Skeletal muscle satellite cell (primary cell): ENCODE measurements at regions not wholly inside any gene's neighbourhood (a gene's known extent, or its start where the extent isn't known, plus 50 kb on each side); places are given as distances from the start of the nearest gene placed in this dataset.
"Not testable (repeated sequence)": the region's sequence is repeated elsewhere in the genome, so short reads cannot be mapped to it uniquely, and the experiment has no call there.

Experiments used
- H3K27me3 ChIP-seq: 2 replicates; pipeline ENCODE4 v1.7.0; 2013; ENCODE audit warnings: low read length; ENCODE audit not compliant: control insufficient read depth, insufficient read depth
- H3K36me3 ChIP-seq: 2 replicates; pipeline ENCODE4 v1.7.0; 2013; ENCODE audit warnings: mild to moderate bottlenecking, control low read depth, low read length; ENCODE audit not compliant: insufficient read depth
- H3K4me1 ChIP-seq: 2 replicates; pipeline ENCODE4 v1.7.0; 2013; ENCODE audit warnings: low read length; ENCODE audit not compliant: control insufficient read depth, insufficient read depth
- H3K4me2 ChIP-seq: 2 replicates; pipeline ENCODE4 v1.7.0; 2013; ENCODE audit warnings: mild to moderate bottlenecking, low read length
- H3K4me3 ChIP-seq: 2 replicates; pipeline ENCODE4 v1.7.0; 2013; ENCODE audit warnings: low read length
- H3K9ac ChIP-seq: 2 replicates; pipeline ENCODE4 v1.7.0; 2013; ENCODE audit warnings: mild to moderate bottlenecking, low read depth, low read length, moderate library complexity
- H3K9me3 ChIP-seq: replicated peaks from 2 replicates; pipeline ENCODE4 v1.7.0; 2013; ENCODE audit warnings: mild to moderate bottlenecking, control low read depth, low read length

DNA sequence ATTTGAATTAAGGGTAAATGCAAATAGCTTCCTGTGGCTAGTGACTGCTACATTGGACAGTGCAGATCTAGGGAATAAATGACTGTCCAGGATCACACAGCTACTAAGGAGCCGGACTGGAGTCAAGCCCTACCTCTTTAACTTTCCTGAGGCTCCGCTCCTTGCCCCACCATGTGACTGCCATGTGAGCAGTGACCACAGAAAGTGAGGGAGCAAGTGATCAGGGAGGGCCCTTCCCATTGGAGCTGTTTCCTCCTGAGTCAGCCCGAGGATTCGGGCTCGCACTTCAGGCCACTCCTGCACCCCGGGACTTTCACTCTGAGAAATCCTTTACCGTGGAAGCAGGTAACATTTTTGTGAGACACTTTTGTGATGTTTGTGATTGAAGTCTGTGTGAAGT lies 198.0 kb downstream of the ANKRD30B start:
- no peak overlapping the region for H3K9ac ChIP-seq
- no peaks in the 10 kb centered on the region for H3K9me3 ChIP-seq

DNA sequence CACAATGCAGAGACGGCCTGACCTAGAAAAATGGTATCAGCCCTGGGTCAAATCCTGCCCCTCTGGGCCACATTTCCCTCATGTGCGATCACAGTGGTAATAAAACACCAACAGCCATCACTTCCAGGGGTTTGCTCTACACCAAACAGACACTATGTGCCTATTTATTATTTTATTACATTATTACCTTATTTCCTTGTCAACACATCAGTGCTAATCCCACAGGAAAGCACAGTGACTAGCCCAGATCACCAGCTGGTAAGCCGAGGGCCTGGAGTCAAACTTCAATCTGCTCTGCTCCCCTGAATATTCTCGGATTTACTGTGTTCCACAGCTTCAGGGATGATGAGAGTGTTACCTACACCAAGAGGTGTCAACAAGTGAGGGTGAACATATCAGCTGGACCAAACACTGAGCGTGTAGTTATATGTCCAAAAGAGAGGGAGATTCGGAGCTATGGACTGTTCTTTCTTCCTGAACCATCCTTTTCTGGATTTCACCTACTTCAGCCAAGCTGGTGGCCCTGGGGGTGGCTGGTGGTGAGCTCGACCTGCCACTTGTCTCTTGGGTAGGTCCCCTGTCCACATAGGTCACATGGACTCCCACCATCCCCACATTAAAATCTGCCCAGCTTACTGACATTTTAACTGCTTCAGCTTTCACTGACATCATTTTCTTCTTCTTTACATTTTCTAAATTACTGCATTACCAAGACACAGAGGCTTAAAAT lies 198.9 kb downstream of the ANKRD30B start:
- H3K4me3 ChIP-seq, H3K4me2 ChIP-seq, H3K9ac ChIP-seq, H3K27me3 ChIP-seq, H3K9me3 ChIP-seq, H3K4me1 ChIP-seq, H3K36me3 ChIP-seq: not testable (repeated sequence)

More for the DNA sequence above, 198.0 kb downstream of the ANKRD30B start:
- Histone ChIP-seq H3K27me3 (no peaks in the 10 kb centered on the region), H3K4me2 (no peak overlapping the region), H3K36me3 (no peaks in the 10 kb centered on the region), H3K4me3 (no peak overlapping the region), H3K4me1 (no peaks in the 10 kb centered on the region)

DNA sequence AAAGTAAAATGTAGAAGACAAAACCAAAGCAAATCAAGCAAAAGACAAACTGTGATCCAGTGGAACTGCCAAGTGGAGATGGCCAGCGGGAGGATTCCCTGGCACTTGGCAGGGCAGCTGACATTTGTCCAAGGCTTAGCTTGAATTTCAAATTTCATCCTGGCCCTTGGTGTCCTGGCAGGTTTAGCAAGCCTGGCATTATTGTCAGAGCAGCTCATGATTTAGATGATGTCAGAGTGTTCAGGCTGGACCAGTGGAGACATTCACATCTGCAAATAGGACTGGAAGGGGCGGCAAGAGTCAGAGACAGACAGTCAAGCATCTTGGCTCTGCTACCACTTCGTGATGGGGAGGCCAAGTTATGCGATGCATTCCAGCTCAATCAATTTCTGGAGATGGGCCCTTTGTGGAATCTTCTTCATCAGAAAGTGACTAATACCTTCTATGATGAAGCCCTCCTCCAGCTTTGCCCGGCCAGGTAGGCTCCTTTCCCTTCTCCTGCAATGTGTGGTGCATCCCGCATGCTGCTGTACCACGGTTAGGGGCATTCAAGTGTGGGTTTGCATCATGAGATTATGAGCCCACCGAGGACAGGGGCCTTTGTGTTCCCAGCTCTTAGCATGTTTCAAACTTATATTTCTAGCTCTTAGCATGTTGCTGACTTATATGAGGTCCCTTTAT lies 199.7 kb downstream of the ANKRD30B start:
- H3K4me3 ChIP-seq = no peak overlapping the region
- H3K9me3 ChIP-seq = no peaks in the 10 kb centered on the region
- H3K4me1 ChIP-seq = no peaks in the 10 kb centered on the region
- H3K36me3 ChIP-seq = no peaks in the 10 kb centered on the region
- H3K27me3 ChIP-seq = no peaks in the 10 kb centered on the region
- H3K9ac ChIP-seq = no peak overlapping the region
- H3K4me2 ChIP-seq = no peak overlapping the region

DNA sequence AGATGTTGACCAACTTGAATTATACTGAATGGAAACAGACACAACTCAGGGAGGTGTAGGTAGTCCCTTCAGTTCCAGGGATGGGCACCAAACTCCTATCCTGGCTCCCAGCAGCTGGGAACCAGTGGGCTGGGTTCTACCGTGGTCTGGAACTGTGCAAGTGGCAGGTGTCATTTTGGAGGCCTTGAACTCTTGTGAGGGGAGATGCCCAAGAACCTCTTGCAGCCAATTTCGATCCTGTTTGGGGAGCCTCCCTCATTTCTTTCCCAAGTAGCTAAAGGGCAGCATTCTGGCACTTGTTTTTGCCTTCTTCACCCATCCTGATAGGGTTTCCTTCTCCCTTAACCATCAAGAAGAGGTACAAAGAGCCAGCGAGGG lies 200.2 kb downstream of the ANKRD30B start:
- H3K36me3 ChIP-seq = no peaks in the 10 kb centered on the region
- H3K4me1 ChIP-seq = no peaks in the 10 kb centered on the region
- no peak overlapping the region for H3K4me2 ChIP-seq
- H3K9me3 ChIP-seq = no peaks in the 10 kb centered on the region
- H3K9ac ChIP-seq = no peak overlapping the region
- H3K4me3 ChIP-seq = no peak overlapping the region
- H3K27me3 ChIP-seq = no peaks in the 10 kb centered on the region

DNA sequence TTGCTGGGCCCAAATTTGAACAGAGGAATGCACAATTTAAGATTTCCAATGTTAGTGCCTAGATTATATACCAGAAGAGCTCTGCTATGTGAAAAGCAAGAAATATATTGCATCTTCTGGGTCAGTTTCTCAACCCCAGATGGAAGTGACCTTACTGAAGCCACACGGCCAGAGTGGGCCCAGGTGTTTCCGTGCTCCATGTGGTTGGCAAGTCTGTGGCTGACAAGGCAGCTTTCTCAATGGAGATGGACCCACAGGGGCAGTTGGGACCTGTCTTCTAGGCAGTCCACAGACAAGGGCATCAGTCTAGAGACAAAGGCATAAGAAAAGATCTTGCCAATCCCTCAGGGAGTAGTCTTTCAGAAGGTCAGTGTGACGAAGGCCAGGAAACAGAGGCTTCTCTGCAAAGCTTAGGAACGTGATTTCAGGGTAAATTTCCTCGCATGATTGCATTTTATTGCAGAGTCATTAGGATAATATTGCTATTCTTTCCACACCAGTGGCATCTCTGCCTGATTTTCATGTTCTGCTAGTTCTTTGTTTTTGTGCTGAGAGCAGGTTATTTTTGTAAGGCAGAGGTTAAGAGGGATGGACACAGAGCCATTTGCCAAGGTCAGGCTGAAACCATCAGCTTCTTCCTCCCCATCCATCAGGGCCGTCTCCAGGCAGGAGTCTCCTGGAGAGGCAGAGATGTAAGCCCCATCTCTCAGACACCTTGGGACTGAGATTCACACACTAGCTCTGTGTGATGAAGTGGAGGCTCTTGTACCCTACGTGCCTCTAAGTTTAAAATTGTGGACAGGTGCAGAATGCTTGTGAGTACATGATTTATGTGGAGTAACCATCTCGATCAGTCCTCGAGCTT lies 202.1 kb downstream of the ANKRD30B start:
- Histone ChIP-seq H3K36me3 (no peaks in the 10 kb centered on the region), H3K4me3 (no peak overlapping the region), H3K27me3 (no peaks in the 10 kb centered on the region), H3K9me3 (no peaks in the 10 kb centered on the region), H3K4me2 (no peak overlapping the region), H3K9ac (no peak overlapping the region), H3K4me1 (no peaks in the 10 kb centered on the region)

DNA sequence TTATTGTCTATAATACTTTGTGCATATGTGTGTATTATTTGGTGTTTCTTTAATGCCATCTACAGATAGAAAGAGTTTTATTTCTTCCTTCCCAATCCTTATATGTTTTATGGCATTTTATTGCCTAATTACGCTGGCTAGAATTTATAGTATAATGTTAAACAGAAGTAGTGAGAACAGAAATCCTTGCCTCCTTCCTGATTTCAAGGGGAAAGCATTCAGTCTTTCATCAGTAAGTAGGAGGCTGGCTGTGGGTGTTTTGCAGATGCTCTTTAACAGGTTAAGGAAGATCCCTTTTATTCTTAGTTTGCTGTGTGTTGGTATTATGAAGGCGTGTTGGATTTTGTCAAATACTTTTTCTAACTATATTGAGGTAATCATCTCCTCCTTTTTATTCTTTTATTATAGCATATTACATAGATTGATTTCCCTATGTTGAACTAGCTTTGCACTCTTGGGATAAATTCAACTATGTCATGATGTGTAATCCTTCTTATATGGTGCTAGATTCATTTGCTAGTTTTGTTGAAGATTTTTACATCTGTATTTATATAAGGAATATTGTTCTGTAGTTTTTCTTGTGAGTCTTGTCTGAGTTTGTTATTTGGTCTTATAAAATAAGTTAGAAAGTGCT lies 204.6 kb downstream of the ANKRD30B start:
- not testable (repeated sequence) for H3K9me3 ChIP-seq, H3K36me3 ChIP-seq, H3K27me3 ChIP-seq, H3K4me1 ChIP-seq, H3K9ac ChIP-seq, H3K4me3 ChIP-seq, H3K4me2 ChIP-seq

DNA sequence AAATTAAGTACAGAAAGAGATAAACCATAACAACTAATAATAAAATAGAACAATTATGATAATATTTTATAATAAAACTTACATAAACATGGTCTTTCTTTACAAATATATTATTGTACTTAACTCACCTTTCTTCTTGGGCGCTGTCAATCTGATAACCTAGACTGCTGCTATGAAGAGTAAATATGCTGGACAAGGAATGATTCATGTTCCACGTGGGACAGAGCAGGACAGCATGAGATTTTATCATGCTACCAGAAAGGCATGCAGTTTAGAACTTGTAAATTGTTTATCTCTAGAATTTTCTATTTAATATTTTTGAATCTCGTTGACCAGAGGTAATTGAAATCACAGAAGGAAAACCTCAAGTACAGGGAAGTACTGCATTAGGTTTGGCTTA lies 210.7 kb downstream of the ANKRD30B start:
- Histone ChIP-seq H3K4me3 (no peak overlapping the region), H3K36me3 (no peaks in the 10 kb centered on the region), H3K9ac (no peak overlapping the region), H3K27me3 (no peaks in the 10 kb centered on the region), H3K9me3 (no peaks in the 10 kb centered on the region), H3K4me2 (no peak overlapping the region), H3K4me1 (no peaks in the 10 kb centered on the region)

DNA sequence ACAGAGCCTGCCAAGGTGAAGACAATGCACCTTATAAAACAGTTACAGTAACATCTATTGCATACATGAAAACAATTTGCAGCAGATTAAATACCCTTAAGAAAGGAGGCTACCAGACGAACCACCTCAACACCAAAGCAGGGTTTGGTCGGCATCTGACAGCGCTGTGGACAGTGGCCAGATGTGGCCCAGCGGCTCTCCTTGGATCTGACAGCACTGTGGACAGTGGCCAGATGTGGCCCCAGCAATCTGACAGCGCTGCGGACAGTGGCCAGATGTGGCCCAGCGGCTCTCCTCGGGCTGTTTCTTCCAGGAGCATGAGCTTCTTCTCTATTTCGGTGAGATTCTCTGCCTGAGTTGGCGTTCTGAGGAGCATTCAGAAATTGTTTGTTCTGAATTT lies 211.6 kb downstream of the ANKRD30B start:
- Histone ChIP-seq H3K9me3 (no peaks in the 10 kb centered on the region), H3K4me3 (no peak overlapping the region), H3K4me1 (no peaks in the 10 kb centered on the region), H3K36me3 (no peaks in the 10 kb centered on the region), H3K27me3 (no peaks in the 10 kb centered on the region), H3K9ac (no peak overlapping the region), H3K4me2 (no peak overlapping the region)

DNA sequence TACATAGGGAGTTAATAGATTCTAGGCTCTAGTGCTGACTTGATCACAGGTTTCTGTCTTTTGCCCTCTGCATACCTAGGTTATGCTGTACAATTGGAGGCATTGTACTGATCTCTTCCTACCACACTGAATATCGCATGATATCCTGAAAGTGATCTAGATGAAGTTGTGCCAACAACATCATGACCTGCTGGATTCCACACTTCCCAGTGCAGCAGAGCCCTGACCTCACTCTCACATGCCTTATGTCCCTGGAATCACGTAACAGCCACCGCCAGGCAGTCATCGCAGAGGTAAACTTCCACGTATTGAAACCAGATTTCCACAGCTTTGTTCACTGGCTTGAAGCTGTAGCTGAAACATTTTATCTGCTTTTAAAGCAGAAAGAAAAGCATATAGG lies 214.0 kb downstream of the ANKRD30B start:
- Histone ChIP-seq H3K27me3 (no peaks in the 10 kb centered on the region), H3K4me2 (no peak overlapping the region), H3K36me3 (no peaks in the 10 kb centered on the region), H3K4me3 (no peak overlapping the region), H3K9me3 (no peaks in the 10 kb centered on the region), H3K9ac (no peak overlapping the region), H3K4me1 (no peaks in the 10 kb centered on the region)

DNA sequence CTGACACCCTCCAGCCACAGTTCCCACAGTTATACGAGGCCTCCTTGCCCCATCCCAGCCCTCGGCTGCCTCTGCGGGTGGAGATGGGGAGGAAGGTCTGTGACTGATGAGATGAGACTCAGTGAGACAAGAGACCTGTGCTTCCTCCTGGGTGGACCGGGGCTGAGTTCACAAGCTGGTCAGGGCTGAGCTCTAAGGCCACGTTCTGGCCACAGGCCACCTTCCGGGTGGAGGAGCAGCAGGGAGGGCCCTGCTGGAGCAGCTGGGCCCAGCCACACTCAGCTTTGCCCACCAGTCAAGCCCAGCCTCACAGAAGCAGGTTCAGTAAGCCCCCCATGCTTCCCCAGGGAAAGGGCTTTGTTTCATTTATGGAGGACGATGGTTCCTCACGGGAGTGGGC lies 214.7 kb downstream of the ANKRD30B start:
- no peak overlapping the region for H3K4me2 ChIP-seq
- H3K36me3 ChIP-seq = no peaks in the 10 kb centered on the region
- no peak overlapping the region for H3K4me3 ChIP-seq
- H3K9me3 ChIP-seq = no peaks in the 10 kb centered on the region
- H3K27me3 ChIP-seq = no peaks in the 10 kb centered on the region
- H3K9ac ChIP-seq = no peak overlapping the region
- no peaks in the 10 kb centered on the region for H3K4me1 ChIP-seq

DNA sequence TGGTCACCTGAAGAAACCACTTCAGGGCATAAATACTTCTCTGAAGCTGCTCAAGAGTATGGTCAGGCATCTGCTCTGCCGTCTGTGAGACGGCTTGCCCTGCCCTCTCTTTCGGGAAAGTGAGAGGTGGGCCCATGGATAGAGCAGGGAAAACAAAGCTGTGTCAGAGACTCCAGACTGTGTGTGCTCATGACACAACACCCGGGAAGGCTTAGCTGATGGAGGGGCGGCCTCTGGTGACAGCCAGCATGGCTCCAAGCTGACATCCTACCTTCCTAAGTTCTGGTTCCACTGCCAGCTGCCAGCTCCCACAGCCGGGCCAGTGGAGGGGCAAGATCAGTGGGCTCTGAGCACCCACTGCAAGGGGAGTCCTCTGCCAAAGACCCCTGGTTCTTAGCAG lies 215.3 kb downstream of the ANKRD30B start:
- no peaks in the 10 kb centered on the region for H3K9me3 ChIP-seq

More for the DNA sequence above, 215.3 kb downstream of the ANKRD30B start:
- Histone ChIP-seq H3K27me3 (no peaks in the 10 kb centered on the region), H3K36me3 (no peaks in the 10 kb centered on the region), H3K9ac (no peak overlapping the region), H3K4me1 (no peaks in the 10 kb centered on the region), H3K4me2 (no peak overlapping the region), H3K4me3 (no peak overlapping the region)
